Esophagus (tissue), 2 donors: ENCODE measurements at regions not wholly inside any gene's neighbourhood (a gene's known extent, or its start where the extent isn't known, plus 50 kb on each side); places are given as distances from the start of the nearest gene placed in this dataset.
A peak's percentile ranks its signal among the peaks of the same experiment; 100 is the strongest.
"Not testable (repeated sequence)": the region's sequence is repeated elsewhere in the genome, so short reads cannot be mapped to it uniquely, and the experiment has no call there.

Source experiments
- H3K27ac ChIP-seq, 2 donors: one replicate each; pipeline ENCODE4 v1.5.1; 2013; ENCODE audit warnings: low read depth in 2 of 2, mild to moderate bottlenecking in 2 of 2, inconsistent platforms in 1 of 2, low read length in 1 of 2, moderate library complexity in 1 of 2
- H3K27me3 ChIP-seq, 2 donors: one replicate each; pipeline ENCODE4 v1.6.1; 2013; ENCODE audit warnings: low read length in 2 of 2, control low read depth in 1 of 2, mild to moderate bottlenecking in 1 of 2; ENCODE audit not compliant: insufficient read depth in 2 of 2, control insufficient read depth in 1 of 2
- H3K36me3 ChIP-seq, 2 donors: one replicate each; pipeline ENCODE4 v1.6.1; 2013; ENCODE audit warnings: low read length in 1 of 2; ENCODE audit not compliant: control insufficient read depth in 2 of 2, insufficient read depth in 2 of 2
- H3K4me1 ChIP-seq, 2 donors: one replicate each; pipeline ENCODE4 v1.6.1; 2013; ENCODE audit warnings: low read length in 1 of 2; ENCODE audit not compliant: control insufficient read depth in 2 of 2, insufficient read depth in 2 of 2
- H3K4me3 ChIP-seq, 2 donors: one replicate each; pipeline ENCODE4 v1.5.1; 2013; ENCODE audit warnings: low read length in 2 of 2, mild to moderate bottlenecking in 2 of 2, low read depth in 1 of 2, moderate library complexity in 1 of 2
- H3K9me3 ChIP-seq, 2 donors: one replicate each; pipeline ENCODE4 v1.6.1; 2013; ENCODE audit warnings: mild to moderate bottlenecking in 2 of 2, low read depth in 1 of 2, low read length in 1 of 2, moderate library complexity in 1 of 2; ENCODE audit not compliant: control insufficient read depth in 2 of 2, insufficient read depth in 1 of 2
- WGBS, 2 donors: extraction: QIAGEN DNeasy Blood & Tissue Kit; methylation state at CpG; one replicate each; pipeline ENCODE4 v1.1.7; 2013; 5-methylcytosine and 5-hydroxymethylcytosine counted together
- donor health status: healthy with polysubstance abuse.
- donor health status: Bipolar disorder and iron deficiency.

GRCh38 chr3:16073990-16074671 is 100.3 kb upstream of the GALNT15 start:
- H3K36me3 ChIP-seq, H3K27me3 ChIP-seq, H3K4me3 ChIP-seq, H3K4me1 ChIP-seq, H3K27ac ChIP-seq, H3K9me3 ChIP-seq: not testable (repeated sequence)

GRCh38 chr3:16075647-16076046 is 98.8 kb upstream of the GALNT15 start:
- H3K4me1 ChIP-seq: no peaks in the 10 kb centered on the region
- no peaks in the 10 kb centered on the region for H3K36me3 ChIP-seq
- WGBS, 2 donors: 91 to 92% methylated on average over 4 of the region's 4 CpGs
- H3K27ac ChIP-seq: no peak overlapping the region
- H3K27me3 ChIP-seq: no peaks in the 10 kb centered on the region
- peaks cover 0 to 3% of the 10 kb centered on the region in 2 donors for H3K9me3 ChIP-seq
- H3K4me3 ChIP-seq: no peak overlapping the region

DNA sequence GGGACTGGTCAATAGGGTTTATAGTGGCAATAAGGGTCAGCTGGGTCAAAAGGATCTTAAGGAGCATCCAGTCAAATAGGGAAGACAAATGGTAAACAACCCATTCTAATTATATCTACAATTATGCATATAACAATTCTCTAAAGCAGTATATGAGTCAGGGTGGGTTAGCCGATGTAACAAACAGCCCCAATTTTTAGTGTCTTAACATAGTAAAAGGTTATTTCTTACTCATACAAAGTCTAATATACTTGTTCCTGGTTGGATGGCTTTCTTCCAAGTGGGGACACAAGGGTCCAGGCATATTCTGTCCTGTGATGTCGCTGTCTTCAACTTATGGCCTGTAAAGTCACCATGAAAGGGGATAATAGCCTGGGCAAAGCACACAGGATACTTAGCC is 97.9 kb upstream of the GALNT15 start:
- WGBS, 2 donors: 68% methylated on average over 2 of the region's 2 CpGs

DNA sequence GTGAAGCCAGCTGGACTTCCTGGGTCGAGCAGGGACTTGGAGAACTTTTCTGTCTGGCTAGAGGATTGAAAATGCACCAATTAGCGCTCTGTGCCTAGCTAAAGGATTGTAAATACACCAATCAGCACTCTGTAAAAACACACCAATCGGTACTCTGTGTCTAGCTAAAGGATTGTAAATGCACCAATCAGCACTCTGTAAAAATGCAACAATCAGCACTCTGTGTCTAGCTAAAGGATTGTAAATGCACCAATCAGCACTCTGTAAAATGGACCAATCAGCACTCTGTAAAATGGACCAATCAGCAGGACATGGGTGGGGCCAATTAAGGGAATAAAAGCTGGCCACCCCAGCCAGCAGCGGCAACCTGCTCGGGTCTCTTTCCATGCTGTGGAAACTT is 97.3 kb upstream of the GALNT15 start:
- 85 to 89% methylated on average over 5 of the region's 5 CpGs for WGBS, 2 donors
- H3K9me3 ChIP-seq, H3K4me3 ChIP-seq, H3K27me3 ChIP-seq, H3K36me3 ChIP-seq, H3K4me1 ChIP-seq, H3K27ac ChIP-seq: not testable (repeated sequence)

More for the DNA sequence above, 97.9 kb upstream of the GALNT15 start:
- Histone ChIP-seq H3K4me1 (no peaks in the 10 kb centered on the region), H3K36me3 (no peaks in the 10 kb centered on the region), H3K9me3 (peaks cover 2 to 6% of the 10 kb centered on the region in 2 donors), H3K27me3 (no peaks in the 10 kb centered on the region), H3K4me3 (no peak overlapping the region), H3K27ac (no peak overlapping the region)

- not testable (repeated sequence) for H3K9me3 ChIP-seq, H3K36me3 ChIP-seq, H3K4me3 ChIP-seq, H3K27ac ChIP-seq, H3K27me3 ChIP-seq, H3K4me1 ChIP-seq
- WGBS, 2 donors: 83% methylated on average over 8 of the region's 8 CpGs
These were observed 96.8 kb upstream of the GALNT15 start for GRCh38 chr3:16077681-16078080.

- Histone ChIP-seq H3K4me3 (no peak overlapping the region), H3K36me3 (no peaks in the 10 kb centered on the region), H3K9me3 (peaks cover 4 to 7% of the 10 kb centered on the region in 2 donors), H3K27me3 (no peaks in the 10 kb centered on the region), H3K4me1 (no peaks in the 10 kb centered on the region), H3K27ac (no peak overlapping the region)
- 85 to 87% methylated on average over 2 of the region's 2 CpGs for WGBS, 2 donors
These were observed 95.0 kb upstream of the GALNT15 start for GRCh38 chr3:16079519-16079918.

DNA sequence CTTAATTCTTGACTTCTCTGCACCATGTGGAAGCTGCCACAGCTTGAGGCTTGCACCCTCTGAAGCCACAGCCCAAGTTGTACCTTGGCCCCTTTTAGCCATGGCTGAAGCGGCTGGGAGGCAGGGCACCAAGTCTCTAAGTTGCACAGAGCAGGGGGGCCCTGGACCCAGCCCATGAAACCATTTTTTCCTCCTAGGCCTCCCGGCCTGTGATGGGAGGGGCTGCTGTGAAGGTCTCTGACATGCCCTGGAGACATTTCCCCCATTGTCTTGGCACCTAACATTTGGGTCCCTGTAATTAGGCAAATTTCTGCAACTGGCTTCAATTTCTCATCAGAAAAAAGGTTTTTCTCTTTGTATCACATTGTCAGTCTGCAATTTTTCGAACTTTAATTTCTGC is 92.8 kb upstream of the GALNT15 start:
- no peak overlapping the region for H3K27ac ChIP-seq
- 75 to 85% methylated on average over 3 of the region's 3 CpGs for WGBS, 2 donors
- peaks cover 4 to 7% of the 10 kb centered on the region in 2 donors for H3K9me3 ChIP-seq
- H3K27me3 ChIP-seq: no peaks in the 10 kb centered on the region
- H3K4me1 ChIP-seq: peaks cover 0 to 7% of the 10 kb centered on the region in 2 donors
- H3K4me3 ChIP-seq: no peak overlapping the region
- H3K36me3 ChIP-seq: no peaks in the 10 kb centered on the region

- H3K36me3 ChIP-seq: no peaks in the 10 kb centered on the region
- H3K4me1 ChIP-seq: peaks cover 0 to 7% of the 10 kb centered on the region in 2 donors
- no peak overlapping the region for H3K27ac ChIP-seq
- H3K4me3 ChIP-seq: no peak overlapping the region
- 47 to 49% methylated on average over 4 of the region's 4 CpGs for WGBS, 2 donors
- no peaks in the 10 kb centered on the region for H3K27me3 ChIP-seq
- peaks cover 4% of the 10 kb centered on the region in 2 donors for H3K9me3 ChIP-seq
These were observed 89.6 kb upstream of the GALNT15 start for GRCh38 chr3:16084887-16085286.

GRCh38 chr3:16085410-16085809 is 89.1 kb upstream of the GALNT15 start:
- peak overlapping the region in 1 of 2 donors; percentile 27 for H3K27ac ChIP-seq
- WGBS, 2 donors: 21 to 28% methylated on average over 4 of the region's 4 CpGs
- H3K36me3 ChIP-seq: no peaks in the 10 kb centered on the region
- peaks cover 0 to 7% of the 10 kb centered on the region in 2 donors for H3K4me1 ChIP-seq
- peaks cover 4% of the 10 kb centered on the region in 2 donors for H3K9me3 ChIP-seq
- H3K4me3 ChIP-seq: no peak overlapping the region
- H3K27me3 ChIP-seq: no peaks in the 10 kb centered on the region

- H3K36me3 ChIP-seq: no peaks in the 10 kb centered on the region
- H3K4me1 ChIP-seq: peaks cover 0 to 9% of the 10 kb centered on the region in 2 donors
- H3K9me3 ChIP-seq: peaks cover 4% of the 10 kb centered on the region in 2 donors
- no peak overlapping the region for H3K27ac ChIP-seq
- no peaks in the 10 kb centered on the region for H3K27me3 ChIP-seq
- 61 to 68% methylated on average over 13 of the region's 13 CpGs for WGBS, 2 donors
- no peak overlapping the region for H3K4me3 ChIP-seq
These were observed 88.4 kb upstream of the GALNT15 start for GRCh38 chr3:16085884-16086608.
